ENCODE measurements at regions not wholly inside any gene's neighbourhood (a gene's known extent, or its start where the extent isn't known, plus 50 kb on each side); places are given as distances from the start of the nearest gene placed in this dataset.

GRCh38 chr4:95715830-95716229, 124.1 kb upstream of the PDHA2 start:
- TF ChIP-seq CTCF (IDR thresholded peaks at IDR 0.05) (no peak), HEYL (CRISPR knock-in tag; IDR thresholded peaks at IDR 0.05) (no peak)
